ENCODE measurements at regions not wholly inside any gene's neighbourhood (a gene's known extent, or its start where the extent isn't known, plus 50 kb on each side); places are given as distances from the start of the nearest gene placed in this dataset.
"Not testable (repeated sequence)": the region's sequence is repeated elsewhere in the genome, so short reads cannot be mapped to it uniquely, and the experiment has no call there.

- TF ChIP-seq, protein P1, sequence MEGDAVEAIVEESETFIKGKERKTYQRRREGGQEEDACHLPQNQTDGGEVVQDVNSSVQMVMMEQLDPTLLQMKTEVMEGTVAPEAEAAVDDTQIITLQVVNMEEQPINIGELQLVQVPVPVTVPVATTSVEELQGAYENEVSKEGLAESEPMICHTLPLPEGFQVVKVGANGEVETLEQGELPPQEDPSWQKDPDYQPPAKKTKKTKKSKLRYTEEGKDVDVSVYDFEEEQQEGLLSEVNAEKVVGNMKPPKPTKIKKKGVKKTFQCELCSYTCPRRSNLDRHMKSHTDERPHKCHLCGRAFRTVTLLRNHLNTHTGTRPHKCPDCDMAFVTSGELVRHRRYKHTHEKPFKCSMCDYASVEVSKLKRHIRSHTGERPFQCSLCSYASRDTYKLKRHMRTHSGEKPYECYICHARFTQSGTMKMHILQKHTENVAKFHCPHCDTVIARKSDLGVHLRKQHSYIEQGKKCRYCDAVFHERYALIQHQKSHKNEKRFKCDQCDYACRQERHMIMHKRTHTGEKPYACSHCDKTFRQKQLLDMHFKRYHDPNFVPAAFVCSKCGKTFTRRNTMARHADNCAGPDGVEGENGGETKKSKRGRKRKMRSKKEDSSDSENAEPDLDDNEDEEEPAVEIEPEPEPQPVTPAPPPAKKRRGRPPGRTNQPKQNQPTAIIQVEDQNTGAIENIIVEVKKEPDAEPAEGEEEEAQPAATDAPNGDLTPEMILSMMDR (IDR thresholded peaks at IDR 0.05), result no peak
- TF ChIP-seq POLR2A (IDR thresholded peaks at IDR 0.05), result no peak
- no peaks in the 10 kb centered on the region for H3K27me3 ChIP-seq
- H3K27ac ChIP-seq, result no peak overlapping the region
- no peak for DNase-seq
- H3K9me3 ChIP-seq, result no peaks in the 10 kb centered on the region
- no peaks in the 10 kb centered on the region for H3K4me1 ChIP-seq
- H3K4me3 ChIP-seq, result no peak overlapping the region
- H3K36me3 ChIP-seq, result no peaks in the 10 kb centered on the region
Observed at GRCh38 chr6:98067375-98067774, 767.0 kb upstream of the POU3F2 start.

GRCh38 chr6:98088537-98088936 lies 745.8 kb upstream of the POU3F2 start:
- H3K4me3 ChIP-seq, H3K27me3 ChIP-seq, DNase-seq, H3K36me3 ChIP-seq, H3K27ac ChIP-seq, H3K4me1 ChIP-seq, H3K9me3 ChIP-seq: not testable (repeated sequence)

GRCh38 chr6:98092331-98092730 lies 742.0 kb upstream of the POU3F2 start:
- Histone ChIP-seq H3K4me1 (no peaks in the 10 kb centered on the region), H3K27ac (no peak overlapping the region), H3K27me3 (no peaks in the 10 kb centered on the region), H3K36me3 (no peaks in the 10 kb centered on the region), H3K9me3 (no peaks in the 10 kb centered on the region), H3K4me3 (no peak overlapping the region)
- TF ChIP-seq POLR2A (IDR thresholded peaks at IDR 0.05), result no peak
- TF ChIP-seq, protein P1 (IDR thresholded peaks at IDR 0.05), result no peak
- no peak for DNase-seq

DNA sequence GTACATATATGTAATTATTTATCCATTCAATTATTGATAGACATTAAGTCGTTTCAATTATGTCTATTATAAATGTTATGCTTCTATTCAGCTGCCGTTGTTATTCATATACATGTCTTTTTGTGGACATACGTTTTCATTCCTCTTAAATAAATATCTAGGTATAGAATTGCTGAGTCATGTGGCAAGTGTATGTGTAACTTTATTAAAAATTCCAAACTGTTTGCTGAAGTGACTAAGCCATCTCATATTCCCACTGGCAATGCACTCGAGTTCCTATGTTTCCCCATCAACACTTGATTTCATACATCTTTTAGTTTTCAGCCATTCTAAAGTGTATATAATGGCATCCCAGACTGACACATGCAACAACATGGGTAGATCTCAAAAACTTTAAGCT lies 739.7 kb upstream of the POU3F2 start:
- Histone ChIP-seq H3K27me3 (no peaks in the 10 kb centered on the region), H3K4me3 (no peak overlapping the region), H3K4me1 (no peaks in the 10 kb centered on the region), H3K27ac (no peak overlapping the region), H3K9me3 (no peaks in the 10 kb centered on the region), H3K36me3 (no peaks in the 10 kb centered on the region)
- TF ChIP-seq, protein P1 (IDR thresholded peaks at IDR 0.05), result no peak
- no peak for TF ChIP-seq POLR2A (IDR thresholded peaks at IDR 0.05)
- no peak for DNase-seq

DNA sequence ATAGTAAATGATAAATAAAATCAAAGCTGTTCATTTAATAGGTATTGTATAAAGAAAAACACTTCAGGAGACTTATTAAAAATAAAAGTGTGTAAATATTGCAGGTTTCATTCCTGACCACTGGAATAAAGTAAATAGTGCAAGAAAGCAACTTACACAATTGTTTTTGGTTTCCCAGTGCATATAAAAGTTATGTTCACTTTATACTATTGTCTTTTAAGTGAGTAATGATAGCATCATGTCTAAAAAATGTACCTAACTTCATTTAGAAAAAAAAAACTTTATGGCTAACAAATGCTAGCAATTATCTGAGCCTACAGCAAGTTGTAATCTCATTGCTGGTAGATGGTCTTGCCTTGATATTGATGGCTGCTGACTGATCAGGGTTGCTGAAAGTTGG lies 726.6 kb upstream of the POU3F2 start:
- no peaks in the 10 kb centered on the region for H3K9me3 ChIP-seq
- H3K27me3 ChIP-seq, result no peaks in the 10 kb centered on the region
- H3K27ac ChIP-seq, result no peak overlapping the region
- no peak for DNase-seq
- no peak for TF ChIP-seq POLR2A (IDR thresholded peaks at IDR 0.05)
- TF ChIP-seq, protein P1 (IDR thresholded peaks at IDR 0.05), result no peak
- H3K4me3 ChIP-seq, result no peak overlapping the region
- H3K4me1 ChIP-seq, result no peaks in the 10 kb centered on the region
- H3K36me3 ChIP-seq, result no peaks in the 10 kb centered on the region

DNA sequence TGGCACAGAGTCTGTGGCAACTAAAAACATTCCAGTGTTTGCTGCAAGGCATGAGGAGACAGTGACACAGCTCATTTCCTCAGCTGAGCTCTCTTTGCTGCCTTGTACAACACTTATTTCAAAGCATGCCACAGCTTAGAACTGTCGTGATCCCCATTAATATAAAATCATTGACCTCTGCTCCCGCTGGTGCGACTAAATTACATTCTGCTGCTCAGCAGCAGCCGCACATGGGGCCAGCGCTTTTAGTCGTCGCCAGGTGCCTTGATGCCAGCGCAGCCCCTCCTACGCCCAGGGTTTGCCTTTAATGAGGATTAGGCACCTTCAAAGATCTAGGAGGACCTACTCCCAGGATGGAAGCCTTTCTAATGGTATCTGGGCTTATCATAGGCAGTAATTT lies 717.9 kb upstream of the POU3F2 start:
- TF ChIP-seq POLR2A (IDR thresholded peaks at IDR 0.05), result no peak
- TF ChIP-seq, protein P1 (IDR thresholded peaks at IDR 0.05), result no peak
- Histone ChIP-seq H3K4me3 (no peak overlapping the region), H3K27me3 (no peaks in the 10 kb centered on the region), H3K27ac (no peak overlapping the region), H3K9me3 (no peaks in the 10 kb centered on the region), H3K36me3 (no peaks in the 10 kb centered on the region), H3K4me1 (no peaks in the 10 kb centered on the region)
- DNase-seq, result no peak
